ENCODE measurements at regions not wholly inside any gene's neighbourhood (a gene's known extent, or its start where the extent isn't known, plus 50 kb on each side); places are given as distances from the start of the nearest gene placed in this dataset.
A peak's percentile ranks its signal among the peaks of the same experiment; 100 is the strongest.

- intact Hi-C loops (cut with DNase I), result no loop called here
- no peak overlapping the region for H3K4me3 ChIP-seq (ENCODE audit: low read length in 2 of 2)
- no peaks in the 10 kb centered on the region for H3K36me3 ChIP-seq (ENCODE audit: control insufficient read depth in 1 of 2, insufficient read depth in 2 of 2, low read length in 1 of 2)
- no peaks in the 10 kb centered on the region for H3K27me3 ChIP-seq (ENCODE audit: control insufficient read depth in 1 of 2, insufficient read depth in 2 of 2, low read length in 1 of 2)
- H3K27ac ChIP-seq (ENCODE audit: low read depth in 1 of 2, low read length in 2 of 2), result no peak overlapping the region
- no peaks in the 10 kb centered on the region for H3K9me3 ChIP-seq (ENCODE audit: control insufficient read depth, low read length)
- ATAC-seq (ENCODE audit: low FRiP score) (no peak), DNase-seq (no peak)
- H3K4me1 ChIP-seq (ENCODE audit: control insufficient read depth in 1 of 2, insufficient read depth in 2 of 2, low read length in 2 of 2), result no peaks in the 10 kb centered on the region
These were observed 160.1 kb downstream of the PFKFB3 start for GRCh38 chr10:6362879-6363278.

- no peaks in the 10 kb centered on the region for H3K27me3 ChIP-seq (ENCODE audit: control insufficient read depth in 1 of 2, insufficient read depth in 2 of 2, low read length in 1 of 2)
- ATAC-seq (ENCODE audit: low FRiP score), result no peak
- H3K27ac ChIP-seq (ENCODE audit: low read depth in 1 of 2, low read length in 2 of 2), result no peak overlapping the region
- 0 to 97% methylated on average over 1 of the region's 1 CpG for WGBS, 2 donors
- no peaks in the 10 kb centered on the region for H3K9me3 ChIP-seq (ENCODE audit: control insufficient read depth, low read length)
- no peak for DNase-seq
- no peaks in the 10 kb centered on the region for H3K36me3 ChIP-seq (ENCODE audit: control insufficient read depth in 1 of 2, insufficient read depth in 2 of 2, low read length in 1 of 2)
- H3K4me3 ChIP-seq (ENCODE audit: low read length in 2 of 2), result no peak overlapping the region
- no peaks in the 10 kb centered on the region for H3K4me1 ChIP-seq (ENCODE audit: control insufficient read depth in 1 of 2, insufficient read depth in 2 of 2, low read length in 2 of 2)
- intact Hi-C loops (cut with DNase I), result no loop called here
These were observed 160.8 kb downstream of the PFKFB3 start for GRCh38 chr10:6363511-6363910.

- WGBS, 2 donors, result 94 to 95% methylated on average over 2 of the region's 2 CpGs
These were observed 161.6 kb downstream of the PFKFB3 start for GRCh38 chr10:6364283-6364682.

GRCh38 chr10:6364893-6365292 lies 162.2 kb downstream of the PFKFB3 start:
- Histone ChIP-seq H3K27me3 (ENCODE audit: control insufficient read depth in 1 of 2, insufficient read depth in 2 of 2, low read length in 1 of 2) (no peaks in the 10 kb centered on the region), H3K27ac (ENCODE audit: low read depth in 1 of 2, low read length in 2 of 2) (peak overlapping the region in 1 of 2 donors; percentile 10), H3K36me3 (ENCODE audit: control insufficient read depth in 1 of 2, insufficient read depth in 2 of 2, low read length in 1 of 2) (no peaks in the 10 kb centered on the region), H3K4me1 (ENCODE audit: control insufficient read depth in 1 of 2, insufficient read depth in 2 of 2, low read length in 2 of 2) (no peaks in the 10 kb centered on the region), H3K9me3 (ENCODE audit: control insufficient read depth, low read length) (no peaks in the 10 kb centered on the region), H3K4me3 (ENCODE audit: low read length in 2 of 2) (no peak overlapping the region)
- ATAC-seq (ENCODE audit: low FRiP score) (no peak), DNase-seq (no peak)
- WGBS, 2 donors, result 9 to 16% methylated on average over 3 of the region's 3 CpGs
- intact Hi-C loops (cut with DNase I), result no loop called here

More at GRCh38 chr10:6364283-6364682, 161.6 kb downstream of the PFKFB3 start:
- Histone ChIP-seq H3K4me3 (ENCODE audit: low read length in 2 of 2) (no peak overlapping the region), H3K27me3 (ENCODE audit: control insufficient read depth in 1 of 2, insufficient read depth in 2 of 2, low read length in 1 of 2) (no peaks in the 10 kb centered on the region), H3K9me3 (ENCODE audit: control insufficient read depth, low read length) (no peaks in the 10 kb centered on the region), H3K4me1 (ENCODE audit: control insufficient read depth in 1 of 2, insufficient read depth in 2 of 2, low read length in 2 of 2) (no peaks in the 10 kb centered on the region), H3K36me3 (ENCODE audit: control insufficient read depth in 1 of 2, insufficient read depth in 2 of 2, low read length in 1 of 2) (no peaks in the 10 kb centered on the region), H3K27ac (ENCODE audit: low read depth in 1 of 2, low read length in 2 of 2) (no peak overlapping the region)
- no peak for ATAC-seq (ENCODE audit: low FRiP score)
- intact Hi-C loops (cut with DNase I), result no loop called here
- DNase-seq, result no peak

GRCh38 chr10:6365384-6365783 lies 162.7 kb downstream of the PFKFB3 start:
- H3K27me3 ChIP-seq (ENCODE audit: control insufficient read depth in 1 of 2, insufficient read depth in 2 of 2, low read length in 1 of 2), result no peaks in the 10 kb centered on the region
- intact Hi-C loops (cut with DNase I), result no loop called here
- DNase-seq, result no peak
- no peaks in the 10 kb centered on the region for H3K36me3 ChIP-seq (ENCODE audit: control insufficient read depth in 1 of 2, insufficient read depth in 2 of 2, low read length in 1 of 2)
- H3K4me1 ChIP-seq (ENCODE audit: control insufficient read depth in 1 of 2, insufficient read depth in 2 of 2, low read length in 2 of 2), result no peaks in the 10 kb centered on the region
- no peaks in the 10 kb centered on the region for H3K9me3 ChIP-seq (ENCODE audit: control insufficient read depth, low read length)
- ATAC-seq (ENCODE audit: low FRiP score), result no peak
- H3K4me3 ChIP-seq (ENCODE audit: low read length in 2 of 2), result no peak overlapping the region
- no peak overlapping the region for H3K27ac ChIP-seq (ENCODE audit: low read depth in 1 of 2, low read length in 2 of 2)
- WGBS, 2 donors, result 16 to 27% methylated on average over 4 of the region's 4 CpGs
